ENCODE measurements at regions not wholly inside any gene's neighbourhood (a gene's known extent, or its start where the extent isn't known, plus 50 kb on each side); places are given as distances from the start of the nearest gene placed in this dataset.

- TF ChIP-seq TCF7L2 (IDR thresholded peaks at IDR 0.05; ENCODE audit: low read depth, low read length), result no peak
- no peak for TF ChIP-seq AFF4 (CRISPR knock-in tag; IDR thresholded peaks at IDR 0.05)
- no peak for TF ChIP-seq ZC3H11A (IDR thresholded peaks at IDR 0.05; ENCODE audit: low read depth, low read length)
- no peak for TF ChIP-seq SOX6 (IDR thresholded peaks at IDR 0.05)
- no peak for TF ChIP-seq CAMTA2 (CRISPR knock-in tag; conservative IDR thresholded peaks at IDR 0.05)
- no peak for TF ChIP-seq CREBBP (IDR thresholded peaks at IDR 0.05; ENCODE audit: low read depth, low read length)
- TF ChIP-seq, protein P1, sequence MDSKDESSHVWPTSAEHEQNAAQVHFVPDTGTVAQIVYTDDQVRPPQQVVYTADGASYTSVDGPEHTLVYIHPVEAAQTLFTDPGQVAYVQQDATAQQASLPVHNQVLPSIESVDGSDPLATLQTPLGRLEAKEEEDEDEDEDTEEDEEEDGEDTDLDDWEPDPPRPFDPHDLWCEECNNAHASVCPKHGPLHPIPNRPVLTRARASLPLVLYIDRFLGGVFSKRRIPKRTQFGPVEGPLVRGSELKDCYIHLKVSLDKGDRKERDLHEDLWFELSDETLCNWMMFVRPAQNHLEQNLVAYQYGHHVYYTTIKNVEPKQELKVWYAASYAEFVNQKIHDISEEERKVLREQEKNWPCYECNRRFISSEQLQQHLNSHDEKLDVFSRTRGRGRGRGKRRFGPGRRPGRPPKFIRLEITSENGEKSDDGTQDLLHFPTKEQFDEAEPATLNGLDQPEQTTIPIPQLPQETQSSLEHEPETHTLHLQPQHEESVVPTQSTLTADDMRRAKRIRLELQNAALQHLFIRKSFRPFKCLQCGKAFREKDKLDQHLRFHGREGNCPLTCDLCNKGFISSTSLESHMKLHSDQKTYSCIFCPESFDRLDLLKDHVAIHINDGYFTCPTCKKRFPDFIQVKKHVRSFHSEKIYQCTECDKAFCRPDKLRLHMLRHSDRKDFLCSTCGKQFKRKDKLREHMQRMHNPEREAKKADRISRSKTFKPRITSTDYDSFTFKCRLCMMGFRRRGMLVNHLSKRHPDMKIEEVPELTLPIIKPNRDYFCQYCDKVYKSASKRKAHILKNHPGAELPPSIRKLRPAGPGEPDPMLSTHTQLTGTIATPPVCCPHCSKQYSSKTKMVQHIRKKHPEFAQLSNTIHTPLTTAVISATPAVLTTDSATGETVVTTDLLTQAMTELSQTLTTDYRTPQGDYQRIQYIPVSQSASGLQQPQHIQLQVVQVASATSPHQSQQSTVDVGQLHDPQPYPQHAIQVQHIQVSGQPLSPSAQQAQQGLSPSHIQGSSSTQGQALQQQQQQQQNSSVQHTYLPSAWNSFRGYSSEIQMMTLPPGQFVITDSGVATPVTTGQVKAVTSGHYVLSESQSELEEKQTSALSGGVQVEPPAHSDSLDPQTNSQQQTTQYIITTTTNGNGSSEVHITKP (IDR thresholded peaks at IDR 0.05; ENCODE audit: partially characterized antibody), result no peak
- no peak for TF ChIP-seq E2F5 (CRISPR knock-in tag; IDR thresholded peaks at IDR 0.05)
- TF ChIP-seq FOXM1 (IDR thresholded peaks at IDR 0.05; ENCODE audit: low read depth), result no peak
- TF ChIP-seq FOXM1 (CRISPR knock-in tag; IDR thresholded peaks at IDR 0.05; ENCODE audit: low read depth), result no peak
- TF ChIP-seq POLR2AphosphoS5 (IDR thresholded peaks at IDR 0.05; ENCODE audit: control insufficient read depth, insufficient read depth, low read depth, low read length), result no peak
- no peak for TF ChIP-seq TFAM (CRISPR knock-in tag; conservative IDR thresholded peaks at IDR 0.05)
- TF ChIP-seq ZNF24 (IDR thresholded peaks at IDR 0.05), result no peak
Measured at GRCh38 chr2:220356076-220356475, 728.6 kb downstream of the SLC4A3 start.

Data from K562 (cell line).